Neural progenitor cell (in vitro differentiated cells): ENCODE measurements at regions not wholly inside any gene's neighbourhood (a gene's known extent, or its start where the extent isn't known, plus 50 kb on each side); places are given as distances from the start of the nearest gene placed in this dataset.

Experiments used
- EZH2 ChIP-seq: fragments of 200-600 bp; sonication (generic); IDR thresholded peaks from 2 replicates; pipeline ENCODE4 v1.6.1; 2017; ENCODE audit warnings: antibody characterized with exemption, mild to moderate bottlenecking, moderate library complexity
- TF ChIP-seq, protein P1 (sequence below): fragments of 200-600 bp; sonication (generic); IDR thresholded peaks from 2 replicates; pipeline ENCODE4 v1.5.1; 2017; ENCODE audit warnings: antibody characterized with exemption, mild to moderate bottlenecking

DNA sequence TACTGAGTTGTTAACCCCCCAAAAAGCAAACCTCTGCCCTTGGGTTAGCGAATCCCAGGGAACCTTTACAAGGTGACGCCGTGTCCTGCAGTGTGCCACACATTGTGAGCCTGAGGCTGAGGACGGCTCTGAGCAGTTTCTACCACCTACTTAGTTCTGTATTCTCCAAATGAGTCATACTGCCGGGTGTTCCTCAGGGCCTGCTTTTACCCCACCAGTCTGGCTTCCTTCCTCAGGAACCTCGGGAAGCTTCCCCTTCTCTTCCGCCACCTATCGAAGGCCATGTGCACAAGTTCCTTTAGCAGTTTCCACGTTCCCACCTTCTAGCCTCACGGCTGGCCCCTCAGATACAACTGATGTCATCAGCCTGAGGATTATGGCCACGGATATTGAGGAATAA is 384.0 kb upstream of the TPM1 start:
- TF ChIP-seq, protein P1, sequence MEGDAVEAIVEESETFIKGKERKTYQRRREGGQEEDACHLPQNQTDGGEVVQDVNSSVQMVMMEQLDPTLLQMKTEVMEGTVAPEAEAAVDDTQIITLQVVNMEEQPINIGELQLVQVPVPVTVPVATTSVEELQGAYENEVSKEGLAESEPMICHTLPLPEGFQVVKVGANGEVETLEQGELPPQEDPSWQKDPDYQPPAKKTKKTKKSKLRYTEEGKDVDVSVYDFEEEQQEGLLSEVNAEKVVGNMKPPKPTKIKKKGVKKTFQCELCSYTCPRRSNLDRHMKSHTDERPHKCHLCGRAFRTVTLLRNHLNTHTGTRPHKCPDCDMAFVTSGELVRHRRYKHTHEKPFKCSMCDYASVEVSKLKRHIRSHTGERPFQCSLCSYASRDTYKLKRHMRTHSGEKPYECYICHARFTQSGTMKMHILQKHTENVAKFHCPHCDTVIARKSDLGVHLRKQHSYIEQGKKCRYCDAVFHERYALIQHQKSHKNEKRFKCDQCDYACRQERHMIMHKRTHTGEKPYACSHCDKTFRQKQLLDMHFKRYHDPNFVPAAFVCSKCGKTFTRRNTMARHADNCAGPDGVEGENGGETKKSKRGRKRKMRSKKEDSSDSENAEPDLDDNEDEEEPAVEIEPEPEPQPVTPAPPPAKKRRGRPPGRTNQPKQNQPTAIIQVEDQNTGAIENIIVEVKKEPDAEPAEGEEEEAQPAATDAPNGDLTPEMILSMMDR: no peak
- TF ChIP-seq EZH2: no peak
